Panc1 (cell line): ENCODE measurements at regions not wholly inside any gene's neighbourhood (a gene's known extent, or its start where the extent isn't known, plus 50 kb on each side); places are given as distances from the start of the nearest gene placed in this dataset.

Experiments used
- ATAC-seq: fragments of 200-7000 bp; cut with Tn5 transposase; 2 replicates; pipeline ENCODE4 v1.9.1; 2020; ENCODE audit warnings: mild to moderate bottlenecking, moderate library complexity
- BruUV-seq: library from RNA; stranded (reverse); fragments of 400-500 nt; replicated peaks from 2 replicates; lab custom pipeline; 2021; lab: Mats Ljungman, UMichigan
- CTCF ChIA-PET: fragments of 300-600 bp; sonication (Branson Sonifier 250); formaldehyde crosslinking; loops from one replicate; lab custom pipeline; 2022; ENCODE audit warnings: antibody characterized with exemption; lab: Charles Lee
- POLR2A ChIA-PET: fragments of 300-600 bp; sonication (Branson Sonifier 250); formaldehyde crosslinking; loops from one replicate; lab custom pipeline; 2022; ENCODE audit warnings: antibody characterized with exemption; lab: Charles Lee
- DNase-seq: peaks from one replicate; pipeline ENCODE4 v3.0.0-alpha.2; 2010; ENCODE audit warnings: low read depth, low spot score
- H3K27ac ChIP-seq: 2 replicates; pipeline ENCODE4 v1.5.1; 2011; ENCODE audit warnings: mild to moderate bottlenecking, low read length, inconsistent platforms
- H3K27me3 ChIP-seq: fragments of 200-500 bp; sonication (Bioruptor generic); 2 replicates; pipeline ENCODE4 v1.6.0; 2014; ENCODE audit warnings: low read length, inconsistent platforms; ENCODE audit not compliant: control insufficient read depth, insufficient read depth
- H3K36me3 ChIP-seq: fragments of 200-500 bp; sonication (Bioruptor generic); 2 replicates; pipeline ENCODE4 v1.5.1; 2014; ENCODE audit warnings: inconsistent platforms, mild to moderate bottlenecking, low read length, moderate library complexity; ENCODE audit not compliant: control insufficient read depth, insufficient read depth
- H3K4me1 ChIP-seq: 2 replicates; pipeline ENCODE4 v1.5.1; 2011; ENCODE audit warnings: inconsistent platforms, mild to moderate bottlenecking, low read length, moderate library complexity; ENCODE audit not compliant: control insufficient read depth, insufficient read depth
- H3K4me3 ChIP-seq, 2 experiments: 2 replicates each; pipeline ENCODE4 v1.5.1; 2011 to 2012; ENCODE audit warnings: low read depth in 2 of 2, low read length in 2 of 2, mild to moderate bottlenecking in 2 of 2, inconsistent platforms in 1 of 2, moderate library complexity in 1 of 2
- H3K9me3 ChIP-seq: fragments of 200-500 bp; sonication (Bioruptor generic); 2 replicates; pipeline ENCODE4 v1.5.1; 2014; ENCODE audit warnings: low read depth, mild to moderate bottlenecking, inconsistent platforms, low read length, moderate library complexity; ENCODE audit not compliant: control insufficient read depth, insufficient read depth
- CTCF ChIP-seq: fragments of 450-650 bp; IDR thresholded peaks from 2 replicates; pipeline ENCODE4 v1.5.1; 2017; ENCODE audit warnings: mild to moderate bottlenecking
- POLR2AphosphoS5 ChIP-seq: IDR thresholded peaks from 2 replicates; pipeline ENCODE4 v1.6.1; 2012; ENCODE audit warnings: mild to moderate bottlenecking, low read depth, low read length, moderate library complexity
- REST ChIP-seq, 2 experiments: IDR thresholded peaks; 2 replicates each; pipeline ENCODE4 v1.6.1; 2011 to 2012; ENCODE audit warnings: low read depth in 2 of 2, control low read depth in 1 of 2, low read length in 1 of 2, mild to moderate bottlenecking in 1 of 2, moderate library complexity in 1 of 2; ENCODE audit not compliant: insufficient read depth in 1 of 2
- SIN3A ChIP-seq: IDR thresholded peaks from 2 replicates; pipeline ENCODE4 v1.6.1; 2012; ENCODE audit warnings: low read depth, mild to moderate bottlenecking, low read length, moderate library complexity, borderline replicate concordance; ENCODE audit not compliant: insufficient read depth
- TCF7L2 ChIP-seq: IDR thresholded peaks from 2 replicates; pipeline ENCODE4 v1.6.1; 2011; ENCODE audit warnings: mild to moderate bottlenecking, low read depth, low read length, inconsistent platforms
- in situ Hi-C: cut with HindIII; loops from 2 replicates; pipeline ENCODE4 v1.10.0; 2016; ENCODE audit warnings: low sequenced_read_pairs, low pct_unique_long_range_greater_than_20kb
- intact Hi-C: fragments of 100-400 bp; cut with micrococcal nuclease; formaldehyde crosslinking; loops from one replicate; pipeline ENCODE4 v1.10.0; 2022; ENCODE audit not compliant: unreplicated experiment

GRCh38 chr12:115670869-115671268 is 606.6 kb downstream of the MED13L start:
- no peak overlapping the region for H3K4me3 ChIP-seq
- intact Hi-C loops = no loop called here
- H3K27me3 ChIP-seq = no peaks in the 10 kb centered on the region
- ChIA-PET POLR2A (no interaction called here), CTCF (no interaction called here)
- no peak overlapping the region for H3K27ac ChIP-seq
- no peaks in the 10 kb centered on the region for H3K9me3 ChIP-seq
- no peaks in the 10 kb centered on the region for H3K4me1 ChIP-seq
- no peaks in the 10 kb centered on the region for H3K36me3 ChIP-seq
- no peak for ATAC-seq
- BruUV-seq = no TSS peak
- TF ChIP-seq CTCF = no peak
- TF ChIP-seq TCF7L2 = no peak
- no peak for TF ChIP-seq SIN3A
- TF ChIP-seq POLR2AphosphoS5 = no peak
- no peak for TF ChIP-seq REST (IDR thresholded peaks at IDR 0.05; ENCODE audit: insufficient read depth in 1 of 2, low read depth in 2 of 2, low read length in 1 of 2)
- in situ Hi-C loops = no loop called here
- no peak for DNase-seq

GRCh38 chr12:115667116-115667515 is 610.4 kb downstream of the MED13L start:
- Histone ChIP-seq H3K27me3 (no peaks in the 10 kb centered on the region), H3K4me1 (no peaks in the 10 kb centered on the region), H3K36me3 (no peaks in the 10 kb centered on the region), H3K27ac (no peak overlapping the region), H3K4me3 (no peak overlapping the region), H3K9me3 (no peaks in the 10 kb centered on the region)
- POLR2A ChIA-PET = no interaction called here
- no peak for ATAC-seq
- intact Hi-C loops (no loop called here), in situ Hi-C loops (no loop called here)
- TF ChIP-seq TCF7L2 = no peak
- TF ChIP-seq SIN3A = no peak
- no peak for TF ChIP-seq POLR2AphosphoS5
- TF ChIP-seq REST (IDR thresholded peaks at IDR 0.05; ENCODE audit: insufficient read depth in 1 of 2, low read depth in 2 of 2, low read length in 1 of 2) = no peak
- TF ChIP-seq CTCF = no peak
- CTCF ChIA-PET = no interaction called here
- no peak for DNase-seq
- BruUV-seq = no TSS peak
